C4-2B (cell line): ENCODE measurements at regions not wholly inside any gene's neighbourhood (a gene's known extent, or its start where the extent isn't known, plus 50 kb on each side); places are given as distances from the start of the nearest gene placed in this dataset.

Experiments
- H3K27ac ChIP-seq: fragments of 450-650 bp; 2 replicates; pipeline ENCODE4 v1.5.1; 2017
- ZFX ChIP-seq: fragments of 450-650 bp; IDR thresholded peaks from 2 replicates; pipeline ENCODE4 v1.6.1; 2017
- TF ChIP-seq, protein P1 (sequence below): fragments of 450-650 bp; conservative IDR thresholded peaks from 2 replicates; pipeline ENCODE4 v1.5.1; 2017; ENCODE audit warnings: mild to moderate bottlenecking

DNA sequence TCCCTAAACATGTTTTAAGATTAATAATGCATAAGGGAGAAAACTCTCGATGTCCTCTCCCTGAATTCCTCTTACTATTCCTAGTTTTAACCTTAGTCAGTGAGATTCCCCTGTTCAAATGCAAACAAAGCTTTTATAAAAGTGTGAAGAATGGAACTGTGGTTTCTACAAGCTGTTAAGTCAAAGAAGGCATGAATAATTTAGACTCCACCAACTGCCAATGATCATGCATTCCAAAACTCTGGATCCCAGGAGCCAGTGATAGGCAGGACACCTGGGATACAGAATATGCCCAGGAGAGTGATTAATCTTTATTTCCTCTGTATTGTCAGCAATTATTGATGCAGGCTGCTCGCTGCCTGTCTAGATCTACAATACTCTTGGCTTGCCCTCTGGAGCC is 190.3 kb upstream of the ATF7IP start:
- no peak overlapping the region for H3K27ac ChIP-seq
- TF ChIP-seq ZFX: no peak
- TF ChIP-seq, protein P1, sequence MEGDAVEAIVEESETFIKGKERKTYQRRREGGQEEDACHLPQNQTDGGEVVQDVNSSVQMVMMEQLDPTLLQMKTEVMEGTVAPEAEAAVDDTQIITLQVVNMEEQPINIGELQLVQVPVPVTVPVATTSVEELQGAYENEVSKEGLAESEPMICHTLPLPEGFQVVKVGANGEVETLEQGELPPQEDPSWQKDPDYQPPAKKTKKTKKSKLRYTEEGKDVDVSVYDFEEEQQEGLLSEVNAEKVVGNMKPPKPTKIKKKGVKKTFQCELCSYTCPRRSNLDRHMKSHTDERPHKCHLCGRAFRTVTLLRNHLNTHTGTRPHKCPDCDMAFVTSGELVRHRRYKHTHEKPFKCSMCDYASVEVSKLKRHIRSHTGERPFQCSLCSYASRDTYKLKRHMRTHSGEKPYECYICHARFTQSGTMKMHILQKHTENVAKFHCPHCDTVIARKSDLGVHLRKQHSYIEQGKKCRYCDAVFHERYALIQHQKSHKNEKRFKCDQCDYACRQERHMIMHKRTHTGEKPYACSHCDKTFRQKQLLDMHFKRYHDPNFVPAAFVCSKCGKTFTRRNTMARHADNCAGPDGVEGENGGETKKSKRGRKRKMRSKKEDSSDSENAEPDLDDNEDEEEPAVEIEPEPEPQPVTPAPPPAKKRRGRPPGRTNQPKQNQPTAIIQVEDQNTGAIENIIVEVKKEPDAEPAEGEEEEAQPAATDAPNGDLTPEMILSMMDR: no peak

DNA sequence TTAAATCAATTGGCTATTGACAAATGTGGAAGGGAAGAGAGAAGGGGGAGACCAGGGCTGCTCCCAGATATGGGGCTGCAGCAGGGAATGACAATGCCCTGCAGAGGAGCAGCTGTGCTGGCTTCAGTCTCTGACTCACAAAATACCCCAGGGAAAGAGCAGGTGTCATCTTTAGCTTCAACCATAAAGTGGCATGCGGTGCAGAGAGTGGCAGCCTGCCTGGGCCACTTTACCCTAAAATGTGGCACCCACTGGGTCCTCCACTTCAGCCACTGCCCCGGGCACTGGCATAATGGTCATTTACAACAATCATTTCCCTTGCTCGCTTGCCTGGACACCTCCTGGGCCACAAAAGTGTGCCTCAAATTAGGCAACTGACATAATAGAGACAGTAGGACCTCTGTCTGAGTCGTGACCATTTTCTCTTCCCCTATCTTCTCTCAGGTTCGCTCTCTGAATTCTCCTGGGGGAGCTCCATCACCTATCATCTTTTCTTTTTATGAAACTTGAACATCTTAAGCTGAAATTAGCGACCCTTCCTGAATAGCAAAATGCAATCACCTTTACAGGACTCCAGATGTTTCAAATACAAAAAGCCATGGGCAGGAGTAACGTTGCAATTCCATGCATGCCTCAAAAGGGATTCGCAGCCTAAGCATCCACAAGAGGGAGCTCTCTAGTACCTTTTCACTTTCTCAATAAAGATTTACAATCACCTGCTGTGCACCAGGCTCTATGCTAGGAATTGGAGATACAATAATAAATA is 179.9 kb upstream of the ATF7IP start:
- H3K27ac ChIP-seq: no peak overlapping the region

DNA sequence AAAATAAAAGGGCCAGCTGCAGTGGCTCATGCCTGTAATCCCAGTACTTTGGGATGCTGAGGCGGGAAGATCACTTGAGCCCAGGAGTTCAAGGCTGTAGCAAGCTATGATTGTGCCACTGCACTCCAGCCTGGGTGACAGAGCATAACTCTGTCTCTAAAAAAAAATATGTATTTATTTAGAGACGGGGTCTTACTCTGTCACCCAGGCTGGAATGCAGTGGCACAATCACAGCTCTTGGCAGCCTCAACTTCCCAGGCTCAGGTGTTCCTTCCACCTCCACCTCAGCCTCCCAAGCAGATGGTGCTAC is 179.3 kb upstream of the ATF7IP start:
- H3K27ac ChIP-seq: no peak overlapping the region
- TF ChIP-seq ZFX: no peak
- TF ChIP-seq, protein P1: peak; percentile 66

More for the DNA sequence above, 179.9 kb upstream of the ATF7IP start:
- TF ChIP-seq ZFX: no peak
- TF ChIP-seq, protein P1: peak; percentile 89

DNA sequence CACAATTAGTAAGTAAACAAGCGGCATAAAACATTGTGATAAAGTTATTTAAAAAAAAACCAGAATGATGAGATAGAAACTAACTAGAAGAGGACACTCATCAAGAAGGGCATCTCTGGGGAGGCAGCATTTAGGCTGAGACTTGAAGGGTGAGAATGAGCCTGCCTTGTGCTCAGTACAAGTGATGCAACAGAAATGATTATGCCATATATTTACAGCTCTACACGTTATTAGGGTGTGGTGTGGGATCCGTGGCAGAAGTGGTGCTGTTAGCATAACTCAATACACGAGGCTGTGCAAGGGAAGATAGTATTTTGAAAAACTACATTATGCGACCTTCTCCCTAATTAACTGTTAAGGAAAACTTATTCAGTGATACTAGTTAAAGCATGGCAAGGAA is 178.5 kb upstream of the ATF7IP start:
- TF ChIP-seq, protein P1: no peak
- H3K27ac ChIP-seq: no peak overlapping the region

DNA sequence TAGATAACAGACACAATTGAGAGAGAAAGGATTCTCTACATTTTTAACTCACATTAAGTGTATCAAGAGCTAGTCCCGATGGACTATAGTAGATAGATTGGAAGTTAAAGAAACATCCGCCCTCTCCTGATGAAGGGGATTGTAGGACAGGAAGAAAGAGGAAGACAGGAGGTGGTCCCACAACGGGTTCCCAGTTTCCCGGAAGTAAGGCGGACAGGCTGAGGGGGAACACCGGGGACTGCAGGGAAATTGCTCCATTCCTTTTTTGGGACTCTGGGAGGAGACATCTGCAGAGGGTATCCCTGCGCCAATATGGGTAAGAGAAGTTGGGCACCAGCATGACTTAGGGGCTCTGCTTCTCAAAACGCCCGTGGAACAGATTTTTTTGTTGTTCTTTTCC is 177.5 kb upstream of the ATF7IP start:
- TF ChIP-seq, protein P1: no peak
- no peak for TF ChIP-seq ZFX
- H3K27ac ChIP-seq: no peak overlapping the region

DNA sequence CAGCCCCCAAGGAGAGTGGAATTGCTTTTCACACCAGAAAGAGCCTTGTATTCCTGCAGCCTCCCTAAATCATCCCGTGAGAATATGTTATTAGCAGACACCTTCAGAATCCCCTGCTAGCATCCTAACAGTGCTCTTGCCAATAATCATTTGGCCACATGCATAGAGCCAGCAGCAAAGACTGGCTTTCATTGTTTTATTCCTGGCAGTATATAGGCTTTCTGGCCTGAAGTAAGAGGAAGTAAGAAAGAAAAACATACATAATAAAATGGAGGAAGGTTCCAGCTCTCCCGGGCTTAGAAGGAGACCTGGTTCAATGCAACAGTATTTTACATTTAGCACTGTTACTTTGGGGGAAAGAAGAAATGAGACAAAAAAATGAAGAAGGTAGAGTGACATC is 176.7 kb upstream of the ATF7IP start:
- no peak overlapping the region for H3K27ac ChIP-seq

DNA sequence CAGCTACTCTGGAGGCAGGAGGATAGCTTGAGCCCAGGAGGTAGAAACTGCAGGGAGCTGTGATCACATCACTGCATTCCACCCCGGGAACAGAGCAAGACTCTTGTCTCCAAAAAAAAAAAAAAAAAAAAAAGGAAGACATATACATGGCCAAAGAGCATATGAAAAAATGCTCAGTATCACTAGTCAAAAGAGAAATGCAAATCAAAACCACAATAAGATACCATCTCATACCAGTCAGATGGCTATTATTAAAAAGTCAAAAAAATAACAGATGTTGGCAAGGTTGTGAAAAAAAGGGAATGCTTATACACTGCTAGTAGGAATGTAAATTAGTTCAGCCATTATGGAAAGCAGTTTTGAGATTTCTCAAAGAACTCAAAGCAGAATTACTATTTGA is 174.8 kb upstream of the ATF7IP start:
- no peak for TF ChIP-seq ZFX
- TF ChIP-seq, protein P1: no peak
- H3K27ac ChIP-seq: no peak overlapping the region

More for the DNA sequence above, 176.7 kb upstream of the ATF7IP start:
- TF ChIP-seq, protein P1: no peak
- no peak for TF ChIP-seq ZFX
